ENCODE measurements at regions not wholly inside any gene's neighbourhood (a gene's known extent, or its start where the extent isn't known, plus 50 kb on each side); places are given as distances from the start of the nearest gene placed in this dataset.

GRCh38 chr13:18961383-18962117 is 220.1 kb downstream of the TUBA3C start:
- Histone ChIP-seq H3K27ac (no peak overlapping the region), H3K9me3 (peaks cover 0 to 36% (median 7%) of the 10 kb centered on the region in 11 donors), H3K4me3 (no peak overlapping the region), H3K27me3 (peaks cover 0 to 14% (median 0%) of the 10 kb centered on the region in 7 donors), H3K4me1 (no peaks in the 10 kb centered on the region), H3K36me3 (no peaks in the 10 kb centered on the region)
- intact Hi-C loops (cut with DNase I), result no loop called here
- DNase-seq (no peak), ATAC-seq (no peak)
- TF ChIP-seq CTCF (IDR thresholded peaks at IDR 0.05), result no peak
- 35 to 53% methylated on average over 4 of the region's 4 CpGs for WGBS, 2 donors

- DNase-seq (no peak), ATAC-seq (no peak)
- Histone ChIP-seq H3K36me3 (no peaks in the 10 kb centered on the region), H3K27ac (no peak overlapping the region), H3K9me3 (peaks cover 0 to 36% (median 7%) of the 10 kb centered on the region in 11 donors), H3K27me3 (peaks cover 0 to 13% (median 0%) of the 10 kb centered on the region in 7 donors), H3K4me3 (no peak overlapping the region), H3K4me1 (no peaks in the 10 kb centered on the region)
- TF ChIP-seq CTCF (IDR thresholded peaks at IDR 0.05), result no peak
- intact Hi-C loops (cut with DNase I), result no loop called here
- WGBS, 2 donors, result 57 to 62% methylated on average over 5 of the region's 5 CpGs
Measured at GRCh38 chr13:18960637-18961227, 220.9 kb downstream of the TUBA3C start.

DNA sequence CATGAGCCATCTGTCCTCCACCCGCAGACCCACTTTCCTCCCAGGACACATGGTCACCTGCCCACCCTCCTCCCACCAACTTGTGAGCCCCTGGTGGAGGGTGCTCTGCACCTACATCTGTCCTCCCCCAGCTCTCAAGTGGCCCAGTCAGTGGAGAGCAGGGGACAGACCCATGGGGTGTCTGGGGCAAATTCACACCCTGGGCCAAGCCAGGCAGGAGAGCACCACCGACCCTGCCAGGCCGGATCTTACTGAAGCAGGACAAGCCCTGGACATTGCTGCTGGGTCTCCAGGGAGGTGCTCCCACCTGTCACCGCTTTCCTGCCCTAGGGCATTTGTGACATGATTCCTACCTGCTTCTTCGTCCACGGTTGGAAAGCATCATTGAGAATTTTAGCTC is 221.6 kb downstream of the TUBA3C start:
- intact Hi-C loops (cut with DNase I), result no loop called here
- H3K9me3 ChIP-seq, result peaks cover 0 to 36% (median 7%) of the 10 kb centered on the region in 11 donors
- H3K27me3 ChIP-seq, result peaks cover 0 to 11% (median 0%) of the 10 kb centered on the region in 7 donors
- no peaks in the 10 kb centered on the region for H3K4me1 ChIP-seq
- 73 to 83% methylated on average over 6 of the region's 6 CpGs for WGBS, 2 donors
- TF ChIP-seq CTCF (IDR thresholded peaks at IDR 0.05), result no peak
- no peak for DNase-seq
- H3K36me3 ChIP-seq, result no peaks in the 10 kb centered on the region
- ATAC-seq, result no peak
- H3K27ac ChIP-seq, result no peak overlapping the region
- no peak overlapping the region for H3K4me3 ChIP-seq

DNA sequence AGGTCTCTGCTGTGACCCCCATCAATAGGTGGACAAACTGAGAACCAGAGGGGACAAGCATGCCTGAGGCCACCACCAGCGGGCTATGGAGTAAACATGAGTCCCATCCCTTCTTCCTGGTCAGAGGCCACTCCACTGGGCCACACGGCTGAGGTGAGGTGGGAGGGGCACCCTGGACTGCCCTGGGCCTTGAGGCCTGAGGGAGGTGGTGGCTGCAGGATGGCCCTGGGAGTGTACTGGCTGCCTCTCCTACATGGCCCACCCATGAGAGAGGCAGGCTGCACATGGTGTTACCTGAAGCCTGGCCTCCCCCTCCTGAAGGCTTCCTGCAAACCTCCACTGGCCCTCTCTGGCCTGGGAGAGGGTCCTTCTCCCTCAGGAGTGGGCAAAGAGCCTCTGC is 222.4 kb downstream of the TUBA3C start:
- Histone ChIP-seq H3K27ac (no peak overlapping the region), H3K4me3 (no peak overlapping the region), H3K4me1 (no peaks in the 10 kb centered on the region), H3K9me3 (peaks cover 0 to 36% (median 7%) of the 10 kb centered on the region in 11 donors), H3K27me3 (peaks cover 0 to 11% (median 0%) of the 10 kb centered on the region in 7 donors), H3K36me3 (no peaks in the 10 kb centered on the region)
- no peak for TF ChIP-seq CTCF (IDR thresholded peaks at IDR 0.05)
- 57 to 69% methylated on average over 2 of the region's 2 CpGs for WGBS, 2 donors
- DNase-seq (no peak), ATAC-seq (no peak)
- intact Hi-C loops (cut with DNase I), result no loop called here
